ENCODE measurements at regions not wholly inside any gene's neighbourhood (a gene's known extent, or its start where the extent isn't known, plus 50 kb on each side); places are given as distances from the start of the nearest gene placed in this dataset.

DNA sequence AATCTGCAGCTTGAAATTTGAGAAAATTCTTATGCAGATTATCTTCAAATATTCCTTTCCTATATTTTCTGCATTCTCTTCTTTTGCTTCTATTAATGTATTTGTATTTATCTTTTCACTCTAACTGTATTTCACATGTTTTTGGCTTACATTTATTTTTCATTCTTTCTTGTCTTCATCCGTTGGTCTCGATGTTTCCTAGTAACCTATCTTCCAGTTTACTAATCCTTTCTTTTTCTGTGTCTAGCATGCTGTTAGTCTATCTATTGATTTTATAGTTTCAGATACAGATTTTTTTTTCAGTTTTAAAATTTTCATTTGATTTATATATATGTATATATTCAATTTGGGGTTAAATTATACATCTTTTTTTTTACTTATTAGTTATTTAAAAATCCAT lies 556.2 kb downstream of the RFPL4B start:
- H3K27me3 Mint-ChIP-seq: no peaks in the 10 kb centered on the region
- TF ChIP-seq, protein P1, sequence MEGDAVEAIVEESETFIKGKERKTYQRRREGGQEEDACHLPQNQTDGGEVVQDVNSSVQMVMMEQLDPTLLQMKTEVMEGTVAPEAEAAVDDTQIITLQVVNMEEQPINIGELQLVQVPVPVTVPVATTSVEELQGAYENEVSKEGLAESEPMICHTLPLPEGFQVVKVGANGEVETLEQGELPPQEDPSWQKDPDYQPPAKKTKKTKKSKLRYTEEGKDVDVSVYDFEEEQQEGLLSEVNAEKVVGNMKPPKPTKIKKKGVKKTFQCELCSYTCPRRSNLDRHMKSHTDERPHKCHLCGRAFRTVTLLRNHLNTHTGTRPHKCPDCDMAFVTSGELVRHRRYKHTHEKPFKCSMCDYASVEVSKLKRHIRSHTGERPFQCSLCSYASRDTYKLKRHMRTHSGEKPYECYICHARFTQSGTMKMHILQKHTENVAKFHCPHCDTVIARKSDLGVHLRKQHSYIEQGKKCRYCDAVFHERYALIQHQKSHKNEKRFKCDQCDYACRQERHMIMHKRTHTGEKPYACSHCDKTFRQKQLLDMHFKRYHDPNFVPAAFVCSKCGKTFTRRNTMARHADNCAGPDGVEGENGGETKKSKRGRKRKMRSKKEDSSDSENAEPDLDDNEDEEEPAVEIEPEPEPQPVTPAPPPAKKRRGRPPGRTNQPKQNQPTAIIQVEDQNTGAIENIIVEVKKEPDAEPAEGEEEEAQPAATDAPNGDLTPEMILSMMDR (conservative IDR thresholded peaks at IDR 0.05): no peak

DNA sequence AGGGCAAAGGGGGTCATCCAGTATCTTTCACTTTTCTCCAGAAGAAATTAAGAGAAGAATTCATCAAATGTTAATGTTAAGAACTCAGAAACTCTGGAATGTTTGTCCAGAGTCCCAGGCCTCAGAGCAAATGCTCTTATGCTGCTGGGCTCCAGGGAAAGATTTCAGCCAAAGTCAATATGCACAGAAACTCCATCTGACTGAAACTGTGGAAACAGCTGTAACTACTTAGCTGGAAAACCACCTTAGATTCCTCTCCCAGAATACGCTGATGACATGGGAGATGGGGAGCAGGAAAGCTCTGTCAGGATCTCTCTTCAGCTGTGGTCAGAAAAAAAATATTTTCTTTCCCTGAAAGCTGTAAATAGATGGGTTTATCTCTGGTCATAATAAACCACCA lies 559.6 kb downstream of the RFPL4B start:
- H3K4me3 Mint-ChIP-seq: no peak overlapping the region

More for the DNA sequence above, 556.2 kb downstream of the RFPL4B start:
- Mint-ChIP-seq H3K27ac (no peak overlapping the region), H3K4me1 (ENCODE audit: unreplicated experiment) (peaks cover 13% of the 10 kb centered on the region), H3K36me3 (peaks cover 7% of the 10 kb centered on the region), H3K9me3 (peaks cover 14% of the 10 kb centered on the region), H3K4me3 (no peak overlapping the region)
- no peak for DNase-seq (ENCODE audit: extremely low spot score, unreplicated experiment)

DNA sequence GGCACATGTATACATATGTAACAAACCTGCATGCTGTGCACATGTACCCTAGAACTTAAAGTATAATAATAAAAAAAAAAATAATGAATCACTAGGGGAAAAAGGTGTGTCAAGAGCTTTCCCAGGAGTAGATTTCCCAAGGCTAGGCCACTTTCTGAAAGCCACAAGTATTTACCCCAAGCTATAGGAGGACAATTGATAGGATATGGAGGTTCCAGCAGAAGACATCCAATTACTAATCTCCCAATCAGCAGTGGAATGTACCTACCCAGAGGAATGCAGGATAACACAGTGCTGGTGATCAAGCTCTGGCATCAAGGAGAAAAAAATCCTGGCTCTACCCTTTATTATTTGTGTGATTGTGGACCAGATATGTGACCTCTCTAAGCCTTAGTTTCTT lies 562.7 kb downstream of the RFPL4B start:
- Mint-ChIP-seq H3K27me3 (no peaks in the 10 kb centered on the region), H3K9me3 (no peaks in the 10 kb centered on the region), H3K4me1 (ENCODE audit: unreplicated experiment) (peaks cover 17% of the 10 kb centered on the region), H3K36me3 (no peaks in the 10 kb centered on the region), H3K4me3 (no peak overlapping the region), H3K27ac (no peak overlapping the region)
- TF ChIP-seq, protein P1 (conservative IDR thresholded peaks at IDR 0.05): no peak
- no peak for DNase-seq (ENCODE audit: extremely low spot score, unreplicated experiment)

More for the DNA sequence above, 559.6 kb downstream of the RFPL4B start:
- peaks cover 13% of the 10 kb centered on the region for H3K4me1 Mint-ChIP-seq (ENCODE audit: unreplicated experiment)
- no peak overlapping the region for H3K27ac Mint-ChIP-seq
- H3K27me3 Mint-ChIP-seq: no peaks in the 10 kb centered on the region
- H3K9me3 Mint-ChIP-seq: peaks cover 14% of the 10 kb centered on the region
- H3K36me3 Mint-ChIP-seq: peaks cover 7% of the 10 kb centered on the region
- TF ChIP-seq, protein P1 (conservative IDR thresholded peaks at IDR 0.05): no peak
- no peak for DNase-seq (ENCODE audit: extremely low spot score, unreplicated experiment)

DNA sequence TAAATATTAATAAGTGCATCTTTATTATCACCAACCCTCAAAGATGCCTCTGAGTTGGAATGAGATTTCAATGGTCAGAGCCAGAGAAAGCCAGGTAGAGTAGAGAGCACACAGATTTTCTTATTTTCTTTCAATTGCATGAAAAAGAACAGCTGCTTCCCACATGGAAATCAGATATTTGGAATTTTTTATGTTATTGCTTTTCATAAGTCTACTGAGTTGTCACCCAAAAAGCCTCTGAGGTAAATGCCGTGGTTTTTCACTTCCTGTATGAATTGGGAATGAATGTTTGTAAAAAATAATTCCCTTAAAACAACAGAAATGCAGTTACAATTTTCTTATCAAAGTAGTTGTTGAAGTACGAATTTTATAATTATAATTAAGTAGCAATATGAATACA lies 563.1 kb downstream of the RFPL4B start:
- Mint-ChIP-seq H3K36me3 (no peaks in the 10 kb centered on the region), H3K27ac (no peak overlapping the region), H3K4me1 (ENCODE audit: unreplicated experiment) (peaks cover 17% of the 10 kb centered on the region), H3K27me3 (no peaks in the 10 kb centered on the region), H3K4me3 (no peak overlapping the region), H3K9me3 (no peaks in the 10 kb centered on the region)
- no peak for DNase-seq (ENCODE audit: extremely low spot score, unreplicated experiment)
- TF ChIP-seq, protein P1 (conservative IDR thresholded peaks at IDR 0.05): no peak

DNA sequence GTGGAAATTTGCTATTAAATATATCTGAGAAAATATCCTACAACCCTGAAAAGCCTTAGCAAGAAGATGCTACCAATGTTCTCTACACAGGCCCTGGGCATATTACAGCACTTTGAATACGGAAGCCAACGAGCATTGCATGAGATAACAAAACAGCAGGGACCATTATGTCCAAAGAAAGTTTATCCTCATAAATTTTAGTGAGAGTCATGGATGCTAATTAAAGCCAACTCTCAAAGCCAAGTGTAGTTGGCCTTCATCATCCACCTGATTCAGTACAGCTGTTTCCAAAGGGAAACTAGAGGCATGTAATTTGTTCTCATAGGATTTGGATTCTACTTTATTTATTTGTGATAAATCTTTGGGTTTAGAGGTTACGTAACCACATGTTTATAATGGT lies 564.8 kb downstream of the RFPL4B start:
- no peak for DNase-seq (ENCODE audit: extremely low spot score, unreplicated experiment)
- Mint-ChIP-seq H3K4me3 (no peak overlapping the region), H3K36me3 (no peaks in the 10 kb centered on the region), H3K27me3 (no peaks in the 10 kb centered on the region), H3K4me1 (ENCODE audit: unreplicated experiment) (peaks cover 7% of the 10 kb centered on the region), H3K27ac (no peak overlapping the region), H3K9me3 (no peaks in the 10 kb centered on the region)
- TF ChIP-seq, protein P1 (conservative IDR thresholded peaks at IDR 0.05): no peak
